Embryonic facial prominence (tissue), 1 donor: ENCODE measurements at regions not wholly inside any gene's neighbourhood (a gene's known extent, or its start where the extent isn't known, plus 50 kb on each side); places are given as distances from the start of the nearest gene placed in this dataset.
"Not testable (repeated sequence)": the region's sequence is repeated elsewhere in the genome, so short reads cannot be mapped to it uniquely, and the experiment has no call there.

ENCODE experiments used
- DNase-seq: peaks from one replicate; pipeline ENCODE4 v3.0.0-alpha.2; 2016; ENCODE audit errors: extremely low spot score

GRCh38 chrX:149420566-149420965 lies 84.5 kb downstream of the IDS start:
- not testable (repeated sequence) for DNase-seq

DNA sequence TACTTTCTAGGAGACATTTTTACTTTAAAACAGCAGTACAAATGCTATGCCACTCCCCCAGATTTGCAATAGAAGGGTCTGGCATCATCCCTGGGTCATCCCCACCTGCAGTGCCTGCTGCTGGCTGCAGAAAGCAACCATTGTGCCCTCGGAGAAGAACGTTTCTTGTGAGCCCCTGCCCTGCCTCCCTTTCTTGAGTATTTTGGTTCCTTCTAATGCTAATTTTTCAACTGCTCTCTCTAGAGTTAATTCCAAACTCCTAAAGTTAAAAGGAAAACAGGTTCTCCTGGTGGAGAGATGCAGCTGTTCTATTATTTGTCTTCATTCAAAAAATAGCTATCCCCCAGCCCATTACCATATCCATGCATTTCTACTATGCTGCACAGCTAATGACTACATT lies 107.1 kb downstream of the IDS start:
- no peak for DNase-seq

- no peak for DNase-seq
Measured at GRCh38 chrX:149392921-149393320, 112.2 kb downstream of the IDS start.

DNA sequence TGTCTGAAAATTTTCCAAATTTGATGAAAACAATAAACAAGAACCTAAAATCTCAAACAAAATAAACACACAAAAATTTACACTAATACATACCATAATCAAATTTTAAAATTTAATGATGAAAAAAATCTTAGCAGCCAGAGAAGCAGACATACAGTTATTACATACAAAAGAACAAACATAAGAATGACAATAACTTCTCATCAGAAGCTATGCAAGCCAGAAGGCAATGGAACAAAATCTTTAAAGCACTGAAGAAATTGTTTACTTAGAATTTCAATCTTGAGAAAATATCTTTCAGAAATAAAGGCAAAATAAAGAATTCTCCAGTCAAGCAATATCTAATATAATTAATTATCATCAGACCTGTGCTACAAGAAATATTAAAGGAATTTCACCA lies 121.3 kb downstream of the IDS start:
- DNase-seq, result no peak

- no peak for DNase-seq
Measured at GRCh38 chrX:149374751-149375150, 130.4 kb downstream of the IDS start.

DNA sequence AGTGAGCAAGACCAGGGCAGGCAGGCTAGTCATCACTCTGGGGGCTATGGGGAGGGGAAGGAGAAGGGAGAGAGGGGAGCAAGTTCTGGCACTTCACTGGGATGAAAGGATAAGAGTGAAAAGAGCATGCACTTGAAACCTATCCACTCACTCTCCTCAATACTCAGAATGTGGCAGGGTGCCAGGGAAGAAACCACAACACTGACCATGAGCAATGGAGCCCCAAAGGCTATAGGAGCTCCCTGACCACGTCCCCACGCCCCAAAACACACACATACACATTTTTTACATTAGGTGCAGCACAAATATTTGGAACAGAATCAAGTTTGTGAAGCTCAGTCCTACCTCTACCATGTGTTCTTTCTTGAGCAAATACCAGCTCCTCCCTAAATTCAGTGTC lies 132.2 kb downstream of the IDS start:
- DNase-seq, result no peak

GRCh38 chrX:149371986-149372385 lies 133.1 kb downstream of the IDS start:
- no peak for DNase-seq

DNA sequence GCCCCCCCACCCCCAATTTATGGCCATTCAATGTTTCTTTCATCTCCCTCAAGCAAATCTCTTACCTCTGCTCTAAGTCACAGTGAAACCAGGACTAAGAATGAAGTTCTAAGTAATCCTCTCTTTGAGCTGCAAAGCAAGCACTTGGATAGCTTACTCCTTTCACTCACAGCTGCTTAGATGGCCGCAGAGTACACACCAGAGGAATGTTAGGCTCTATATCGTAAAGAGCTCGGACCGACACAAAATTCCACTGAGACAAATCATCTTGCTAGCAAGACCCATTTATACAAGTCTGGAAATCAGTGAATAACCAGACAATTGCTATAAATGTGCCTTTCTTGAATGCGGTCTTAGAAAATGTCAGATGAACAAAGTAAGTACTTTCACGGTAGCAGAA lies 135.0 kb downstream of the IDS start:
- DNase-seq, result no peak

DNA sequence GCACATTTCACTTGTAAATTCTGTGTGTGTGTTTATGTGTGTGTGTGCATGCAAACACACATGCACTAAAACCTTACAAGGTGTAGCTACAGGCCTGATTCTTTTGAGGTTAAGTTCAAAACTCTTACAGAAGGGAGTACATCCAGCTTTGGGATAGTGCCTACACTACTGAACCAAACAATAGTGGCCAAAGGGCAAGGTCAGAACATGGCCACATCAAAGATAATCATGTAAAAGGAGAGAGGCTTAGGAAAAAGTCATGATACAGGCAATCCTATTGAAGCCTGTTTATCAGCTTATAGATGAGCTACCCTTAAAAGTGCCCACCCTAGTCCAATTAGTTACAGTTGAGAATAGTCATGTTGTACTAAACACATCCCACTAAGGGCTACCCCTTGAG lies 139.6 kb downstream of the IDS start:
- DNase-seq, result no peak

GRCh38 chrX:149365061-149365460 lies 140.0 kb downstream of the IDS start:
- no peak for DNase-seq

DNA sequence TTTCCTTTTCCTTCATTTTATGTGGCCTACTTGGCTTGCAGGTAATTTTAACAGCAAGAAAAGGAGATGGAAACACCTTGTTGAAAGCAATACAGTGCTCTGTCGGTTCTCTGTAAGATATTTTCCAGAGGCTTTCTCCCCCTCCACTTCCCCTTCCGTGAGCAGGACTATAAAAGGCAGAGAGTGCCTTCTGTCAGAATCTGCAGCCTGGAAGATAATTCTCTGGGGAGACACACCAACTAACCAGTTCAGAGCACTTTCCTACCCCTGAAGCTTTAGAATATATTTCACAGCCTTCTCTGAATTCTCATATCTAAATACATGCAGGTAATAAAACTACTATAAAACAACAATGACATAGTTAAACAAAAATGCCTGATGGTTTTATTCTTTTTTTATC lies 141.1 kb downstream of the IDS start:
- no peak for DNase-seq

DNA sequence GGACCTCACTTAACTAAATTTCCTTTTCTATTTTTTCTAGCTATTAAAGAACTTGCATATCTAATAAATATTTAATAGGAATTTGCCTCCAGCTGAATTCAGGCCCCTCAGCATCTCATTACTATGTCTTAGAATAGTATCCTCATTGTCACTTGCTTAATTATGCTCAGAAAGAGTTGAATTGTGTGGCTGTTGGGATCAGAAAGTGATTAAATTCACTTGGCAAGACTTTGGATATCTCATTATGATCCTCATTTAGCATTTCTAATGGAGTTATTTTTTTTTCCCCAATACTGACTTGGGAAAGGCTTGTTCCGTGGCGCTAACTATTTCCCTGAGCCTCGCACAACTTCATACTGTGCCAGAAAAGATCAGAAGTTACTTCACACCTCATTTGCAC lies 158.8 kb downstream of the IDS start:
- DNase-seq, result no peak

- no peak for DNase-seq
Measured at GRCh38 chrX:149322316-149322715, 182.8 kb downstream of the IDS start.

- DNase-seq, result no peak
Measured at GRCh38 chrX:149313871-149314371, 191.2 kb downstream of the IDS start.

DNA sequence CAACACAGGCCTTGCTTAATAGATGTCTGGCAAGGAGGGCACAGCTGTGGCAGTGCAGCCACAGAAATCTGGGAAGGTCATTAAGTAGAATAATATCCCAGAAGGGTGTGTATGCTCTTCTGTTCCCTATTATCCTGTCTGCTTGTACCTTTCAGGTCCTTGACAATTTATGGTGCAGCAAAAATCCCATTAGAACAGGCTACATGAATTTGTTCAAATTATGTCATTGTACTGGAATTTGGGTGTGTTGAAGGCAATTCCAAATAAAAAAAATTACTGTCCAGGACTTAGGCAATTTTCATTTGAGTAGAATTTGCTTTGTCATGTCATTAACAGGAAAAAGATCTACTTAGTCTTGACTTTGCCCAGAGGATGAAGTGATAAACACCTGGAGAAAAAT lies 192.1 kb downstream of the IDS start:
- DNase-seq, result no peak

DNA sequence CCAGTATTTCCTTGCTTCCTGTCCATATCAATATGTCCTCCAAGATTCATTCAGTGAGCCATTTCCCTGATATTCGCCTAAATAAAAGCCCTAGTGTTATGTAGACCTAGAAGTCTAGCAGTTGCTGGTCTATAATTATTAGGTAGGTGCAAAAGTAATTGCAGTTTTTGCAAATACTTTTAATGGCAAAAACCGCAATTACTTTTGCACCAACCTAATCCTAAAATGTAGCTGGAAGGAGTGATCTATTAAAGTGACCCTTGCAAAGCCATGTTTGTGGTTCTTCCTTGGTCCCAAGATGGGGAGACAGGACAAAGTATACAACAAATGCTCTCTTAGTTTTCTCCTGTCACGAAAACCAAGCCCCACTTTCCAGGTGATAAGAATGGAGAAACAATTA lies 193.0 kb downstream of the IDS start:
- no peak for DNase-seq

GRCh38 chrX:149302705-149303104 lies 202.4 kb downstream of the IDS start:
- no peak for DNase-seq

GRCh38 chrX:149298111-149298510 lies 207.0 kb downstream of the IDS start:
- DNase-seq, result no peak

- no peak for DNase-seq
Measured at GRCh38 chrX:149296092-149296491, 209.0 kb downstream of the IDS start.

DNA sequence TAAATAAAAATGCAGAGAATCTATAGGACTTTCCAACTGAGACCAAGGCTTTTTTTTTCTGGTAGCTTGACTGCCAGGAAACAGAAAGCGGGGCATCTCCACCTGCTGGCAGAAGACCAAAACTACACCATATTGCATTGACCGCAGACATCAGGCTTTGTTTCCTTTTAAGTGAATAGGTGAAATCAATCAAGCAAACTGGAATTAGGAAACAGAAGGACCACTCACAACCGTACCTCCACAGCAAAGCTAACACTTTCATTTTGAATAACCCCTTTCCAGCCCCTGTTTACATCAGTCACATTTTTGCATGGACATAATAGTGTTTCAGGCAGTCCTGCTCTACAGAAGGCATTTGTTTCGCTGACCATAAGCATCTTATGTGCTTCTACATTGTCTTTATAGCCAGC lies 218.2 kb downstream of the IDS start:
- peak; percentile 9 for DNase-seq

DNA sequence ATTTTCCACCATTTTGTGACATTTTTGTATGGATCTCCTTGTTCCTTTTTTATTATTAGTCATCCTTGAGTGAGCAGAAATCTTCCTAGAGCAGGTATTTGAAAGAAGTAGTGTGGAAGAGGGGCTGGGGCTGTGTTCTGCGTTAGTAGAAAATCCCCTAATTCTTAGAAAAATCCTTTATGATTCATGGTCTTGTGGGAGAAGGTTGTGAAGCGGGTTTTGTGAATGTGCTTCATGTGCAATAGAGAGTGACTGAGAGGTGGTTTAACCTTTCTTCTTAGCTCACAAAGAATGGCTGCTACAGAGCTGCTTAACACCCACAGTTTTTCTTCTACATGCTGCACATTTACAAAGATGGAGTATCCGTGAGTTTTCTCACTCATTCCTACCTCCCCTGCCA lies 220.5 kb downstream of the IDS start:
- DNase-seq, result no peak

DNA sequence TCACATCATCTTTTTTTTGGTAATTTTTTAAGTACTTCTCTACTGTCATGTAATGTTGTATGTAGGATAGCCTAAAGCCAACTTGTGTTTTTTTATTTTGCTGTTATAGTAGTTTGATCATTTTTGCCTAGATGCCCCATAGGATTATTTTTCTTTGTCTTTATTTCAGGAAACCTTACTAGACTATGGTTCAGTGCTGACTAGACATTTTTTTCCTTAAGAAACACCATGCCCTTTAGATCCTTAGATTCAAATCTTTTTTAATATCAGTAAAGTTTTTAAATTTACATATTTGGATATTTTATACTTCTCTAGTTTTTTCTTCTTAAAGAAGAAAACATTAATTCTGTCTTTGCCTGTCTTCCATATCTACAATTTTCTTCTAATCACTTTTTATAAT lies 221.3 kb downstream of the IDS start:
- no peak for DNase-seq

GRCh38 chrX:149282909-149283308 lies 222.2 kb downstream of the IDS start:
- no peak for DNase-seq

GRCh38 chrX:149280011-149280410 lies 225.1 kb downstream of the IDS start:
- DNase-seq, result no peak

- DNase-seq, result no peak
Measured at GRCh38 chrX:149275836-149276235, 229.3 kb downstream of the IDS start.
